K562 (cell line): ENCODE measurements at regions not wholly inside any gene's neighbourhood (a gene's known extent, or its start where the extent isn't known, plus 50 kb on each side); places are given as distances from the start of the nearest gene placed in this dataset.

Source experiments
- ATAC-seq: fragments of 200-7000 bp; cut with Tn5 transposase; 3 replicates; pipeline ENCODE4 v1.9.1; 2020; ENCODE audit warnings: moderate library complexity
- BruUV-seq: library from RNA; stranded (reverse); fragments of 400-500 nt; replicated peaks from 2 replicates; lab custom pipeline; 2021; lab: Mats Ljungman, UMichigan
- CTCF ChIA-PET: fragments of 300-600 bp; formaldehyde crosslinking; extraction: SDS; loops from one replicate; lab custom pipeline; 2021; ENCODE audit warnings: low intra/inter-chr PET ratio; lab: Yijun Ruan, JAX
- POLR2A ChIA-PET: fragments of 300-600, 350-650 bp; sonication (Branson Sonifier 250); formaldehyde crosslinking; extraction: SDS; loops from one replicate; lab custom pipeline; 2021; ENCODE audit warnings: antibody characterized with exemption, inconsistent platforms; lab: Yijun Ruan, JAX
- DNase-seq, 4 experiments: peaks; one replicate each; pipeline versions ENCODE4 v3.0.0 to v3.0.0-alpha.2; 2011 to 2018; ENCODE audit warnings: low spot score in 3 of 4, mixed read lengths in 3 of 4; ENCODE audit errors: extremely low read depth in 1 of 4
- FAIRE-seq: peaks from 2 replicates; lab custom pipeline; 2011; peaks lifted over from hg19 to GRCh38; lab: Jason Lieb, UNC
- H2AFZ ChIP-seq: 2 replicates; pipeline ENCODE4 v1.6.0; 2011; ENCODE audit warnings: low read depth, low read length, control low read depth, inconsistent platforms
- H3K27ac ChIP-seq: fragments of 200-600 bp; 3 replicates; pipeline ENCODE4 v1.8.0; 2011; ENCODE audit warnings: low read depth, mild to moderate bottlenecking, control low read depth, inconsistent platforms, low read length, moderate library complexity, mixed read lengths; ENCODE audit errors: extremely low read depth
- H3K27me3 ChIP-seq, 2 experiments: fragments of 300-600 bp in 1 of 2; 2 replicates in 1 of 2; 3 replicates in 1 of 2; pipeline versions ENCODE4 v1.6.0 to v1.8.0; 2011; ENCODE audit warnings: inconsistent platforms in 2 of 2, low read length in 2 of 2, mild to moderate bottlenecking in 1 of 2, mixed read lengths in 1 of 2, moderate library complexity in 1 of 2; ENCODE audit not compliant: control insufficient read depth in 2 of 2, insufficient read depth in 2 of 2
- H3K36me3 ChIP-seq: fragments of 300-600 bp; 3 replicates; pipeline ENCODE4 v1.8.0; 2011; ENCODE audit warnings: mild to moderate bottlenecking, low read length, inconsistent platforms; ENCODE audit not compliant: control insufficient read depth, insufficient read depth
- H3K4me1 ChIP-seq, 2 experiments: fragments of 200-600 bp in 1 of 2; replicated peaks in 1 of 2; 2 replicates in 1 of 2; 3 replicates in 1 of 2; pipeline versions ENCODE4 v1.5.1 to v1.8.0; 2011; ENCODE audit warnings: inconsistent platforms in 2 of 2, low read length in 2 of 2, mild to moderate bottlenecking in 1 of 2, mixed read lengths in 1 of 2, moderate library complexity in 1 of 2; ENCODE audit not compliant: control insufficient read depth in 2 of 2, insufficient read depth in 2 of 2
- H3K4me2 ChIP-seq: 2 replicates; pipeline ENCODE4 v1.6.1; 2011; ENCODE audit warnings: low read length, control low read depth, inconsistent platforms, mixed read lengths; ENCODE audit not compliant: insufficient read depth
- H3K4me3 ChIP-seq: fragments of 200-600 bp; sonication (generic), shearing (Covaris generic); 2 replicates; pipeline ENCODE4 v1.5.1; 2016; ENCODE audit warnings: control low read depth, inconsistent platforms
- H3K79me2 ChIP-seq: fragments of 200-600 bp; 3 replicates; pipeline ENCODE4 v1.8.0; 2011; ENCODE audit warnings: low read length, inconsistent platforms; ENCODE audit not compliant: control insufficient read depth, insufficient read depth
- H3K9ac ChIP-seq, 2 experiments: 2 replicates each; pipeline versions ENCODE4 v1.6.0 to v1.6.1; 2011; ENCODE audit warnings: low read depth in 2 of 2, low read length in 2 of 2, control low read depth in 1 of 2, inconsistent platforms in 1 of 2, mild to moderate bottlenecking in 1 of 2, mixed read lengths in 1 of 2; ENCODE audit not compliant: insufficient read depth in 1 of 2
- H3K9me1 ChIP-seq: one replicate; pipeline ENCODE4 v1.6.0; 2011; ENCODE audit warnings: inconsistent platforms, mild to moderate bottlenecking, low read length, moderate library complexity; ENCODE audit not compliant: control insufficient read depth, insufficient read depth
- H3K9me3 ChIP-seq: replicated peaks from 2 replicates; pipeline ENCODE4 v1.5.1; 2011; ENCODE audit warnings: low read depth, low read length, inconsistent platforms; ENCODE audit not compliant: control insufficient read depth, insufficient read depth
- H4K20me1 ChIP-seq: replicated peaks from 2 replicates; pipeline ENCODE4 v1.6.1; 2011; ENCODE audit warnings: low read length, inconsistent platforms, mixed read lengths; ENCODE audit not compliant: control insufficient read depth, insufficient read depth
- ATF3 ChIP-seq, 2 experiments: fragments of 450-650 bp in 1 of 2; sonication (generic) in 1 of 2; formaldehyde crosslinking in 1 of 2; IDR thresholded peaks in 1 of 2; conservative IDR thresholded peaks in 1 of 2; 2 replicates each; pipeline versions ENCODE4 v1.6.1 to v1.8.1; 2016 to 2023; ENCODE audit warnings: mild to moderate bottlenecking in 2 of 2, moderate library complexity in 2 of 2, inconsistent platforms in 1 of 2, missing genetic modification reagents in 1 of 2
- BCL6 ChIP-seq: fragments of 250-450 bp; sonication (Bioruptor Pico); IDR thresholded peaks from 2 replicates; pipeline ENCODE4 v1.4.0; 2020
- BDP1 ChIP-seq: IDR thresholded peaks from 3 replicates; pipeline ENCODE4 v1.6.1; 2011; ENCODE audit not compliant: insufficient read length, insufficient read depth
- CBFA2T3 ChIP-seq: fragments of 450-650 bp; IDR thresholded peaks from 2 replicates; pipeline ENCODE4 v1.6.1; 2017
- CCAR2 ChIP-seq: fragments of 200-400 bp; formaldehyde crosslinking; IDR thresholded peaks from 2 replicates; pipeline ENCODE4 v1.6.1; 2017; ENCODE audit warnings: mild to moderate bottlenecking, low read depth, low read length
- COPS2 ChIP-seq: fragments of 450-650 bp; conservative IDR thresholded peaks from 2 replicates; pipeline ENCODE4 v1.6.1; 2016; ENCODE audit warnings: mild to moderate bottlenecking, moderate library complexity
- DDX20 ChIP-seq: fragments of 450-650 bp; IDR thresholded peaks from 2 replicates; pipeline ENCODE4 v1.6.1; 2016; ENCODE audit warnings: missing genetic modification characterization, low read depth, mild to moderate bottlenecking, missing compliant biosample characterization, moderate library complexity
- FOXA1 ChIP-seq: fragments of 450-650 bp; IDR thresholded peaks from 2 replicates; pipeline ENCODE4 v1.6.1; 2016; ENCODE audit warnings: mild to moderate bottlenecking, borderline replicate concordance
- FUS ChIP-seq: fragments of 200-400 bp; formaldehyde crosslinking; optimal IDR thresholded peaks from 2 replicates; pipeline ENCODE3; 2017; ENCODE audit warnings: low read depth, low read length
- HCFC1 ChIP-seq: IDR thresholded peaks from 2 replicates; pipeline ENCODE4 v1.6.1; 2012; ENCODE audit warnings: low read depth, low read length, improper control_type of control experiment
- HDAC3 ChIP-seq: fragments of 450-650 bp; IDR thresholded peaks from 2 replicates; pipeline ENCODE4 v1.6.1; 2018; ENCODE audit warnings: borderline replicate concordance, mild to moderate bottlenecking, moderate library complexity; ENCODE audit not compliant: partially characterized antibody
- NR2F6 ChIP-seq: fragments of 450-650 bp; formaldehyde crosslinking; IDR thresholded peaks from 2 replicates; pipeline ENCODE4 v1.4.0; 2020; ENCODE audit warnings: mild to moderate bottlenecking
- PHF21A ChIP-seq: fragments of 450-650 bp; IDR thresholded peaks from 2 replicates; pipeline ENCODE4 v1.6.1; 2017; ENCODE audit warnings: low read depth, borderline replicate concordance
- RBM25 ChIP-seq: fragments of 200-400 bp; formaldehyde crosslinking; IDR thresholded peaks from 2 replicates; pipeline ENCODE4 v1.6.1; 2018; ENCODE audit warnings: low read length, low read depth, moderate library complexity; ENCODE audit not compliant: severe bottlenecking
- SMAD1 ChIP-seq: fragments of 150-350 bp; IDR thresholded peaks from 2 replicates; pipeline ENCODE4 v1.6.1; 2014; ENCODE audit warnings: low read length, low read depth; ENCODE audit not compliant: partially characterized antibody
- STAT6 ChIP-seq: sonication (generic); formaldehyde crosslinking; IDR thresholded peaks from 2 replicates; pipeline ENCODE4 v1.8.1; 2023; ENCODE audit warnings: mild to moderate bottlenecking, missing genetic modification reagents
- ZNF583 ChIP-seq: fragments of 250-450 bp; sonication (Bioruptor Pico); IDR thresholded peaks from 2 replicates; pipeline ENCODE4 v1.4.0; 2020
- ZNF584 ChIP-seq: fragments of 200-800 bp; sonication (Bioruptor generic); IDR thresholded peaks from 2 replicates; pipeline ENCODE4 v1.6.1; 2016; ENCODE audit warnings: low read depth, mild to moderate bottlenecking, missing genetic modification characterization, missing compliant biosample characterization
- ZNF644 ChIP-seq: fragments of 200-800 bp; sonication (Bioruptor generic); IDR thresholded peaks from 2 replicates; pipeline ENCODE4 v1.6.1; 2016; ENCODE audit warnings: low read depth, missing genetic modification characterization, missing compliant biosample characterization
- ZNF655 ChIP-seq: fragments of 250-450 bp; sonication (Bioruptor Pico); IDR thresholded peaks from 2 replicates; pipeline ENCODE4 v1.5.0; 2021
- WGBS: fragments of 100-300 bp; shearing (Covaris generic); methylation state at CpG from one replicate; pipeline ENCODE4 v1.1.6; 2016; ENCODE audit warnings: low coverage, mixed read lengths; ENCODE audit not compliant: insufficient coverage; ENCODE audit errors: missing lambda C conversion rate; 5-methylcytosine and 5-hydroxymethylcytosine counted together
- in situ Hi-C: fragments of 300-500 bp; cut with MboI; formaldehyde crosslinking; loops from 4 replicates; pipeline ENCODE4 v1.15.0; 2018; ENCODE audit warnings: inconsistent platforms, mixed read lengths
- intact Hi-C: fragments of 100-400 bp; cut with micrococcal nuclease; formaldehyde crosslinking; loops from 2 replicates; pipeline ENCODE4 v1.14.2; 2022

GRCh38 chr5:29239606-29240005 is 1953.9 kb upstream of the CDH6 start:
- H3K27me3 ChIP-seq = no peaks in the 10 kb centered on the region
- BruUV-seq = no TSS peak
- no peaks in the 10 kb centered on the region for H3K9me1 ChIP-seq
- no peaks in the 10 kb centered on the region for H3K9me3 ChIP-seq
- no peaks in the 10 kb centered on the region for H3K79me2 ChIP-seq
- no peaks in the 10 kb centered on the region for H3K4me1 ChIP-seq
- H3K4me3 ChIP-seq = no peak overlapping the region
- CTCF ChIA-PET = interaction anchor here (0.6 kb wide), 1 partner anchor 10 kb away, joined by 3 read pairs; no protein-coding TSS in a partner anchor
- no peaks in the 10 kb centered on the region for H3K36me3 ChIP-seq
- ATAC-seq = no peak
- H2AFZ ChIP-seq = no peak overlapping the region
- H3K4me2 ChIP-seq = no peak overlapping the region
- TF ChIP-seq RBM25 (no peak), STAT6 (CRISPR knock-in tag) (no peak), FOXA1 (no peak), BDP1 (no peak), CBFA2T3 (no peak), PHF21A (no peak), ZNF583 (CRISPR knock-in tag) (no peak), COPS2 (no peak), CCAR2 (no peak), ZNF655 (CRISPR knock-in tag) (no peak), SMAD1 (no peak), ATF3 (IDR thresholded peaks at IDR 0.05) (no peak), ATF3 (CRISPR knock-in tag; conservative IDR thresholded peaks at IDR 0.05) (no peak), FUS (no peak), ZNF584 (no peak), BCL6 (no peak), DDX20 (tag) (no peak), HCFC1 (no peak), NR2F6 (CRISPR knock-in tag) (no peak), HDAC3 (no peak), ZNF644 (tag) (no peak)
- no peaks in the 10 kb centered on the region for H4K20me1 ChIP-seq
- intact Hi-C loops (no loop called here), in situ Hi-C loops (no loop called here)
- no peak for FAIRE-seq
- 4% methylated on average over 4 of the region's 4 CpGs for WGBS
- POLR2A ChIA-PET = no interaction called here
- DNase-seq = no peak
- no peak overlapping the region for H3K27ac ChIP-seq
- no peak overlapping the region for H3K9ac ChIP-seq
